H1 (cell line): ENCODE measurements at regions not wholly inside any gene's neighbourhood (a gene's known extent, or its start where the extent isn't known, plus 50 kb on each side); places are given as distances from the start of the nearest gene placed in this dataset.

Source experiments
- CTCF ChIP-seq, 3 experiments: IDR thresholded peaks; 1 replicate in 2 of 3; 2 replicates in 1 of 3; pipeline versions ENCODE4 v1.5.1 to v1.6.1; 2011; ENCODE audit warnings: low read length in 3 of 3, mild to moderate bottlenecking in 3 of 3, inconsistent platforms in 2 of 3, low read depth in 1 of 3, moderate library complexity in 1 of 3; ENCODE audit not compliant: insufficient read depth in 1 of 3; ENCODE audit errors: control extremely low read depth in 1 of 3
- EZH2 ChIP-seq: fragments of 200-600 bp; sonication (generic); IDR thresholded peaks from 2 replicates; pipeline ENCODE4 v1.7.1; 2012; ENCODE audit warnings: low read depth, mild to moderate bottlenecking, moderate library complexity, low read length, inconsistent platforms; ENCODE audit not compliant: severe bottlenecking
- GTF2F1 ChIP-seq: IDR thresholded peaks from 2 replicates; pipeline ENCODE4 v1.6.1; 2012; ENCODE audit warnings: low read depth, low read length, improper control_type of control experiment, borderline replicate concordance
- RAD21 ChIP-seq, 2 experiments: IDR thresholded peaks in 1 of 2; conservative IDR thresholded peaks in 1 of 2; 2 replicates each; pipeline ENCODE4 v1.6.1; 2011; ENCODE audit warnings: low read depth in 2 of 2, low read length in 2 of 2, improper control_type of control experiment in 1 of 2, inconsistent platforms in 1 of 2, mild to moderate bottlenecking in 1 of 2, moderate library complexity in 1 of 2

- TF ChIP-seq EZH2 = no peak
- TF ChIP-seq GTF2F1 = no peak
- no peak for TF ChIP-seq CTCF (IDR thresholded peaks at IDR 0.05; ENCODE audit: control extremely low read depth in 1 of 3, insufficient read depth in 1 of 3, low read depth in 1 of 3, low read length in 3 of 3)
- no peak for TF ChIP-seq RAD21 (IDR thresholded peaks at IDR 0.05 in 1 of 2, conservative IDR thresholded peaks at IDR 0.05 in 1 of 2; ENCODE audit: low read depth in 2 of 2, low read length in 2 of 2)
These were observed 820.6 kb downstream of the PCDH17 start for GRCh38 chr13:58452123-58452623.
